K562 (cell line): ENCODE measurements at regions not wholly inside any gene's neighbourhood (a gene's known extent, or its start where the extent isn't known, plus 50 kb on each side); places are given as distances from the start of the nearest gene placed in this dataset.

Source experiments
- ATAC-seq: fragments of 200-7000 bp; cut with Tn5 transposase; 3 replicates; pipeline ENCODE4 v1.9.1; 2020; ENCODE audit warnings: moderate library complexity
- BruUV-seq: library from RNA; stranded (reverse); fragments of 400-500 nt; replicated peaks from 2 replicates; lab custom pipeline; 2021; lab: Mats Ljungman, UMichigan
- CTCF ChIA-PET: fragments of 300-600 bp; formaldehyde crosslinking; extraction: SDS; loops from one replicate; lab custom pipeline; 2021; ENCODE audit warnings: low intra/inter-chr PET ratio; lab: Yijun Ruan, JAX
- POLR2A ChIA-PET: fragments of 300-600, 350-650 bp; sonication (Branson Sonifier 250); formaldehyde crosslinking; extraction: SDS; loops from one replicate; lab custom pipeline; 2021; ENCODE audit warnings: antibody characterized with exemption, inconsistent platforms; lab: Yijun Ruan, JAX
- DNase-seq, 4 experiments: peaks; one replicate each; pipeline versions ENCODE4 v3.0.0 to v3.0.0-alpha.2; 2011 to 2018; ENCODE audit warnings: low spot score in 3 of 4, mixed read lengths in 3 of 4; ENCODE audit errors: extremely low read depth in 1 of 4
- FAIRE-seq: peaks from 2 replicates; lab custom pipeline; 2011; peaks lifted over from hg19 to GRCh38; lab: Jason Lieb, UNC
- H2AFZ ChIP-seq: 2 replicates; pipeline ENCODE4 v1.6.0; 2011; ENCODE audit warnings: low read depth, low read length, control low read depth, inconsistent platforms
- H3K27ac ChIP-seq: fragments of 200-600 bp; 3 replicates; pipeline ENCODE4 v1.8.0; 2011; ENCODE audit warnings: low read depth, mild to moderate bottlenecking, control low read depth, inconsistent platforms, low read length, moderate library complexity, mixed read lengths; ENCODE audit errors: extremely low read depth
- H3K27me3 ChIP-seq, 2 experiments: fragments of 300-600 bp in 1 of 2; 2 replicates in 1 of 2; 3 replicates in 1 of 2; pipeline versions ENCODE4 v1.6.0 to v1.8.0; 2011; ENCODE audit warnings: inconsistent platforms in 2 of 2, low read length in 2 of 2, mild to moderate bottlenecking in 1 of 2, mixed read lengths in 1 of 2, moderate library complexity in 1 of 2; ENCODE audit not compliant: control insufficient read depth in 2 of 2, insufficient read depth in 2 of 2
- H3K36me3 ChIP-seq: fragments of 300-600 bp; 3 replicates; pipeline ENCODE4 v1.8.0; 2011; ENCODE audit warnings: mild to moderate bottlenecking, low read length, inconsistent platforms; ENCODE audit not compliant: control insufficient read depth, insufficient read depth
- H3K4me1 ChIP-seq, 2 experiments: fragments of 200-600 bp in 1 of 2; replicated peaks in 1 of 2; 2 replicates in 1 of 2; 3 replicates in 1 of 2; pipeline versions ENCODE4 v1.5.1 to v1.8.0; 2011; ENCODE audit warnings: inconsistent platforms in 2 of 2, low read length in 2 of 2, mild to moderate bottlenecking in 1 of 2, mixed read lengths in 1 of 2, moderate library complexity in 1 of 2; ENCODE audit not compliant: control insufficient read depth in 2 of 2, insufficient read depth in 2 of 2
- H3K4me2 ChIP-seq: 2 replicates; pipeline ENCODE4 v1.6.1; 2011; ENCODE audit warnings: low read length, control low read depth, inconsistent platforms, mixed read lengths; ENCODE audit not compliant: insufficient read depth
- H3K4me3 ChIP-seq: fragments of 200-600 bp; sonication (generic), shearing (Covaris generic); 2 replicates; pipeline ENCODE4 v1.5.1; 2016; ENCODE audit warnings: control low read depth, inconsistent platforms
- H3K79me2 ChIP-seq: fragments of 200-600 bp; 3 replicates; pipeline ENCODE4 v1.8.0; 2011; ENCODE audit warnings: low read length, inconsistent platforms; ENCODE audit not compliant: control insufficient read depth, insufficient read depth
- H3K9ac ChIP-seq, 2 experiments: 2 replicates each; pipeline versions ENCODE4 v1.6.0 to v1.6.1; 2011; ENCODE audit warnings: low read depth in 2 of 2, low read length in 2 of 2, control low read depth in 1 of 2, inconsistent platforms in 1 of 2, mild to moderate bottlenecking in 1 of 2, mixed read lengths in 1 of 2; ENCODE audit not compliant: insufficient read depth in 1 of 2
- H3K9me1 ChIP-seq: one replicate; pipeline ENCODE4 v1.6.0; 2011; ENCODE audit warnings: inconsistent platforms, mild to moderate bottlenecking, low read length, moderate library complexity; ENCODE audit not compliant: control insufficient read depth, insufficient read depth
- H3K9me3 ChIP-seq: replicated peaks from 2 replicates; pipeline ENCODE4 v1.5.1; 2011; ENCODE audit warnings: low read depth, low read length, inconsistent platforms; ENCODE audit not compliant: control insufficient read depth, insufficient read depth
- H4K20me1 ChIP-seq: replicated peaks from 2 replicates; pipeline ENCODE4 v1.6.1; 2011; ENCODE audit warnings: low read length, inconsistent platforms, mixed read lengths; ENCODE audit not compliant: control insufficient read depth, insufficient read depth
- ASH1L ChIP-seq: fragments of 450-650 bp; IDR thresholded peaks from 2 replicates; pipeline ENCODE4 v1.6.1; 2018; ENCODE audit warnings: borderline replicate concordance, mild to moderate bottlenecking, low read depth; ENCODE audit not compliant: partially characterized antibody
- ELF2 ChIP-seq: fragments of 250-450 bp; sonication (Bioruptor Pico); IDR thresholded peaks from 2 replicates; pipeline ENCODE4 v1.5.0; 2021; ENCODE audit warnings: mild to moderate bottlenecking
- ELF4 ChIP-seq: fragments of 450-650 bp; formaldehyde crosslinking; IDR thresholded peaks from 2 replicates; pipeline ENCODE4 v1.4.0; 2022; ENCODE audit warnings: missing genetic modification characterization
- JUNB ChIP-seq: fragments of 450-650 bp; formaldehyde crosslinking; conservative IDR thresholded peaks from 2 replicates; pipeline ENCODE4 v1.4.0; 2020; ENCODE audit warnings: mild to moderate bottlenecking
- KLF13 ChIP-seq: fragments of 450-650 bp; IDR thresholded peaks from 2 replicates; pipeline ENCODE4 v1.6.1; 2016; ENCODE audit warnings: missing genetic modification characterization, low read depth, mild to moderate bottlenecking, missing compliant biosample characterization, moderate library complexity, borderline replicate concordance
- MLX ChIP-seq, 2 experiments: fragments of 450-650 bp in 1 of 2; sonication (generic) in 1 of 2; formaldehyde crosslinking; conservative IDR thresholded peaks; 2 replicates each; pipeline versions ENCODE4 v1.4.0 to v1.8.1; 2020 to 2022; ENCODE audit warnings: mild to moderate bottlenecking in 1 of 2, missing genetic modification reagents in 1 of 2
- PCBP2 ChIP-seq: fragments of 200-400 bp; formaldehyde crosslinking; IDR thresholded peaks from 2 replicates; pipeline ENCODE4 v1.6.1; 2018; ENCODE audit warnings: low read length, low read depth, mild to moderate bottlenecking, moderate library complexity; ENCODE audit not compliant: poor library complexity, severe bottlenecking
- PPARD ChIP-seq: fragments of 250-450 bp; sonication (Bioruptor Pico); IDR thresholded peaks from 2 replicates; pipeline ENCODE4 v1.8.0; 2022; ENCODE audit warnings: inconsistent platforms, mild to moderate bottlenecking, moderate library complexity
- PTBP1 ChIP-seq: fragments of 200-400 bp; formaldehyde crosslinking; IDR thresholded peaks from 2 replicates; pipeline ENCODE4 v1.6.1; 2017; ENCODE audit warnings: low read depth, low read length
- RBM15 ChIP-seq: fragments of 200-400 bp; formaldehyde crosslinking; IDR thresholded peaks from 2 replicates; pipeline ENCODE4 v1.6.1; 2018; ENCODE audit warnings: mild to moderate bottlenecking, low read length, moderate library complexity; ENCODE audit not compliant: insufficient read depth
- SFPQ ChIP-seq: fragments of 200-400 bp; formaldehyde crosslinking; IDR thresholded peaks from 2 replicates; pipeline ENCODE4 v1.6.1; 2017; ENCODE audit warnings: mild to moderate bottlenecking, low read depth, low read length, moderate library complexity
- TOE1 ChIP-seq, 2 experiments: fragments of 450-650 bp in 1 of 2; sonication (generic) in 1 of 2; formaldehyde crosslinking in 1 of 2; IDR thresholded peaks; 2 replicates each; pipeline versions ENCODE4 v1.7.1 to v1.8.0; 2016 to 2022; ENCODE audit warnings: borderline replicate concordance in 2 of 2, mild to moderate bottlenecking in 2 of 2, antibody characterized with exemption in 1 of 2, inconsistent platforms in 1 of 2, low read depth in 1 of 2, missing genetic modification reagents in 1 of 2, moderate library complexity in 1 of 2
- U2AF1 ChIP-seq: fragments of 200-400 bp; formaldehyde crosslinking; optimal IDR thresholded peaks from 2 replicates; pipeline ENCODE3; 2017; ENCODE audit warnings: mild to moderate bottlenecking, low read depth, low read length, moderate library complexity
- ZNF589 ChIP-seq: fragments of 200-800 bp; sonication (Bioruptor generic); IDR thresholded peaks from 2 replicates; pipeline ENCODE4 v1.6.1; 2016; ENCODE audit warnings: low read depth, missing genetic modification characterization, missing compliant biosample characterization
- ZNF707 ChIP-seq: fragments of 250-450 bp; sonication (Bioruptor Pico); conservative IDR thresholded peaks from 2 replicates; pipeline ENCODE4 v1.8.0; 2022; ENCODE audit warnings: inconsistent platforms, mild to moderate bottlenecking, moderate library complexity
- ZNF75A ChIP-seq: fragments of 450-650 bp; formaldehyde crosslinking; IDR thresholded peaks from 2 replicates; pipeline ENCODE4 v1.4.0; 2020; ENCODE audit warnings: mild to moderate bottlenecking
- ZNF778 ChIP-seq: fragments of 450-650 bp; formaldehyde crosslinking; IDR thresholded peaks from 2 replicates; pipeline ENCODE4 v1.4.0; 2020; ENCODE audit warnings: mild to moderate bottlenecking, moderate library complexity
- WGBS: fragments of 100-300 bp; shearing (Covaris generic); methylation state at CpG from one replicate; pipeline ENCODE4 v1.1.6; 2016; ENCODE audit warnings: low coverage, mixed read lengths; ENCODE audit not compliant: insufficient coverage; ENCODE audit errors: missing lambda C conversion rate; 5-methylcytosine and 5-hydroxymethylcytosine counted together
- in situ Hi-C: fragments of 300-500 bp; cut with MboI; formaldehyde crosslinking; loops from 4 replicates; pipeline ENCODE4 v1.15.0; 2018; ENCODE audit warnings: inconsistent platforms, mixed read lengths
- intact Hi-C: fragments of 100-400 bp; cut with micrococcal nuclease; formaldehyde crosslinking; loops from 2 replicates; pipeline ENCODE4 v1.14.2; 2022

GRCh38 chr5:11981986-11982385, 77.7 kb upstream of the CTNND2 start:
- H3K27me3 ChIP-seq = no peaks in the 10 kb centered on the region
- FAIRE-seq = no peak
- TF ChIP-seq ELF2 (CRISPR knock-in tag) (no peak), ZNF589 (CRISPR knock-in tag) (no peak), SFPQ (no peak), TOE1 (IDR thresholded peaks at IDR 0.05; ENCODE audit: borderline replicate concordance) (no peak), TOE1 (CRISPR knock-in tag; IDR thresholded peaks at IDR 0.05; ENCODE audit: borderline replicate concordance, low read depth) (no peak), PCBP2 (no peak), JUNB (CRISPR knock-in tag) (no peak), PTBP1 (no peak), ZNF778 (no peak), KLF13 (no peak), MLX (CRISPR knock-in tag; conservative IDR thresholded peaks at IDR 0.05) (no peak), PPARD (no peak), ELF4 (no peak), ZNF707 (CRISPR knock-in tag) (no peak), U2AF1 (no peak), ZNF75A (no peak), RBM15 (no peak), ASH1L (no peak)
- TF ChIP-seq, all 486 proteins: peak for 0
- Histone ChIP-seq H3K27ac (no peak overlapping the region), H3K79me2 (no peaks in the 10 kb centered on the region), H3K9me1 (no peaks in the 10 kb centered on the region), H3K4me3 (no peak overlapping the region), H3K4me1 (no peaks in the 10 kb centered on the region), H3K9me3 (no peaks in the 10 kb centered on the region; the same call in 1 of the 2 replicates), H4K20me1 (no peaks in the 10 kb centered on the region), H3K4me2 (no peak overlapping the region), H3K9ac (no peak overlapping the region), H2AFZ (no peak overlapping the region), H3K36me3 (no peaks in the 10 kb centered on the region)
- CTCF ChIA-PET = no interaction called here
- no peak for ATAC-seq
- POLR2A ChIA-PET = no interaction called here
- DNase-seq = no peak
- no TSS peak for BruUV-seq
- 0% methylated on average over 3 of the region's 3 CpGs for WGBS
- in situ Hi-C loops (no loop called here), intact Hi-C loops (no loop called here)
